GM19035 (cell line): ENCODE measurements at regions not wholly inside any gene's neighbourhood (a gene's known extent, or its start where the extent isn't known, plus 50 kb on each side); places are given as distances from the start of the nearest gene placed in this dataset.
A peak's percentile ranks its signal among the peaks of the same experiment; 100 is the strongest.
"Not testable (repeated sequence)": the region's sequence is repeated elsewhere in the genome, so short reads cannot be mapped to it uniquely, and the experiment has no call there.

Source experiments
- ATAC-seq: cut with Tn5 transposase; IDR thresholded peaks from one replicate; pipeline ENCODE4 v1.9.1; 2021; ENCODE audit not compliant: unreplicated experiment

- no peak for ATAC-seq
Observed at GRCh38 chr2:7621018-7621814, 704.0 kb downstream of the RNF144A start.

DNA sequence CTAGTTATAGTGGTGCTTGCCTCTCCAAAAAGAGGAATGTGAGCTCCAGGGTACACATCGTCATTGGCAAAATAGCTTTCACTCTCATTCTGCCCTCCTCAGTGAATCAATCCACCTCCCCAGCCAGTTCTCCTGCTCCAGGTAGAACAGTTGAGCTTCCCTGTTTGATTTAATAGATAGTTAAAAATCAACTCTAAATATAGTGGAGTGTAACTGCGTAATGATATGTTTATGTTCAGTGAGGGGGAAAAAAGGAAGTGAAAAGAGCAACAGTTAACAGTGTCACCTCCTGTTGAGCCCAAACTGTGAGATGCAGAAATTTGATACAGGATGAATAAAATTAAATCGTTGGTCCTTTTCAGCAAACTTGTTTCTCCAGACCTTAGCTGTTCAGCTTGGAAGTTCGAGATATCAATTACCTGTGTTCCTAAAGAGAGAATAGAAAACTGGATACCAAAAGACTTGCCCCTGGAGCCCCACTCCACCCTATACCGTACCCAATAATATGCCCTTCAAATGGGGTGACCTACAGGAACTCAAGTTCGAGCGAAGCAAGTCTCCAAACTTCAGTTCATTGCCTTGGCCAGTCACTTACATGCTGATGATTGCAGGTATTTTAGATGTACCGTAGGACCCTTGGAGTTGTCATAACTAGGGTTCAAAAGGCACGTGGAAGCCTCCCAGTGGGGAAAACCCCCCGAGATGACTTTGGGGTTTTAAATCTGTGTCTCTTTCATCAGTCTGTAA lies 708.4 kb downstream of the RNF144A start:
- ATAC-seq = no peak

DNA sequence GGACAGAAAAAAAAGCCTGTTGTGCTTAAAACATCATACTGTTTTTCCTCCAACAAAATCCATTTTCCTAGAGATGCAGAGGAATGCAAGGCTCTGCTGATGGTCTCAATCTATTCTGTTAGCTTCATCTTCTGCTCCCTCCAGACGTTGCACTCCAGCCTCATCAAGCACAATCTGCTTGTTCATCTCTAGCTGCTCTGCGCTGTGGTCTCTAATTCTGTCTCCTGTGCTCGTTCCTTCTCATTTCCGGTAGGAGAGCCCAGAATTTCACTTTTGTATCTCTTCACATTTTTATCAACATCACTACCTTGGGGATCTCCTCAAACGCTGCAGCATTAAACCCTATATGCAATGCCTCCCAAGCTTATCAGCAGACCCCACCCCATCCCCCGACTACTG lies 708.9 kb downstream of the RNF144A start:
- ATAC-seq = no peak

DNA sequence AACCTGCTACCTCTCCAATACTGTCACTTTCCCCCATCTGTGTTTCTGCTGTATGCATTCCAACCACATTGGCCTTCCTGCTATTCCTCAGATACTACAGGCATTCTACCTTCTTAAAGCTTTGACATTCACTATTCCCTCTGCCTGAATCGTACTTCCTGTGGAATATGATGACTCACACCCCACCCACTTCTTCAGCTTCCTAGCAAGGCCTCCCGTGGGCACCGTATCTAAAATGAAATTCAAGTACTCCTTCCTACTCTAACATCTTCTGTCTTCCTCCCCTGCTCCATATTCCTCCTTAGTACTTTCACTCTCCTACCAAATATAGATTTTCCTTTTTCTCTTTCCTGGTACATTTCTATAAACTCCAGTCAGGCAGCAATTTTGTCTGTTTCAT lies 710.4 kb downstream of the RNF144A start:
- ATAC-seq = no peak

DNA sequence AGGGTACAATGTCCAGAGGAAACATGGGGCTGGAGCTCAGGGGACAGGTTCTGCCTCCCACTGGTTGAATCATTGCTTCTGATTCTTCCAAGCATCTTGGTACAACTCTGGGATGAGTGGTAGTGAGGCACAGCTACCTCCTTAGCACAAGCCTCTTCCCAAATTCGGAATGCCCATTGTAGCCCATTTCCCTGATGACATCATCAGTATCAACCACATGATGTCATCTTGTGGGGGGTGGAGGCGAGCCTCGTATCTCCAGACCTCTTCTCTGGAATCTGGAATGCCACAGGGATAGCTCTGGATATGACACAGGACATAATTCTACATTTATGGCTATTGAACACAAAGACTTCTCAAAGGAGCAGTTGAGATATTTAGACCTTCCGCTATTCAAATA lies 715.2 kb downstream of the RNF144A start:
- no peak for ATAC-seq

DNA sequence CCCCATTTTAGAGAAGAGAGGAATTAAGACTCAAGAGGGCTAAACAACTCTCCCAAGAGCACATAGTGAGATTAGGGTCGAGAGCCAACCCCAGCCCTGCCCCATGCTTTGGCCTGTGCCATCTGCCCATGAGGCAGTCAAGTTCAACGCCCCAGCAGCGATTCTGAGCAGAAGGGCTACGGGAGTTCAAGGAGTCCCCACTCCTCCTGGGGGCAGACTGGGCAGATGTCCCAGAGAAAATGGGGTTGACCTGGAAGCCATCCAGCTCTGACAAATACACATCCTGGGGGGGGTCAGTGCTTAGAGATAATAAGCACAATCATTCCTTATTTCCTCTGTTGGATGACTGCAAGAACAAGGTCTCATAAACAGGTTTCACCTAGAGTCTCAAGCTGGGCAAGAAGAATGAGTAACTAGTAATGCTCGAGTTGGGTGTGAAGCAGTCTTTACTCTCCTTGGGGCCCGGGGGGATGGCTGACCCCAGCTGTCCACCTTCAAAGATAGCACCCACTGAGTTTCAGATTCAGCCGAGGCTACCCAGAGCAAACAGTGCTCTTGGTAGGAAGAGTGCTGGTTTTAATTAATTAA lies 716.4 kb downstream of the RNF144A start:
- ATAC-seq = no peak

GRCh38 chr2:7634409-7634808 lies 717.2 kb downstream of the RNF144A start:
- no peak for ATAC-seq

DNA sequence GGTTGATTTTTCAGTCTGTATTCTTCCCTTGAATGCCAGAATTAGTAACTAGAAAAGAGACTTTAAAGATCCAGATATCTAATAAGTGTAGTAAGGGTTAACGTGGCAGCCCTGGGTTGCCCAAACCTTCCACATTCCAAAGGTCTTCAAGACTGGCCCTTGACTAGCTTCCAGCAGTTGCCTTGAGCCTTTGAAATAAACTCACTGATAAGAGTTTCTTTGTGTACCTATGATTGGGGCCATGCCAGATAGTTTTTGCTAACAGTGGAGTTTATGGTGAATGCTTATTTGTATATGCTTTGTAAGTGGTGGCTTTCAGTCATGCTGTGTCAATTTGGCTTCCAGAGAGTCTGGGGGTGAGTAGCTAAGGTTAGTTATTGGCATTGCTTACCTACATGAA lies 722.3 kb downstream of the RNF144A start:
- no peak for ATAC-seq

DNA sequence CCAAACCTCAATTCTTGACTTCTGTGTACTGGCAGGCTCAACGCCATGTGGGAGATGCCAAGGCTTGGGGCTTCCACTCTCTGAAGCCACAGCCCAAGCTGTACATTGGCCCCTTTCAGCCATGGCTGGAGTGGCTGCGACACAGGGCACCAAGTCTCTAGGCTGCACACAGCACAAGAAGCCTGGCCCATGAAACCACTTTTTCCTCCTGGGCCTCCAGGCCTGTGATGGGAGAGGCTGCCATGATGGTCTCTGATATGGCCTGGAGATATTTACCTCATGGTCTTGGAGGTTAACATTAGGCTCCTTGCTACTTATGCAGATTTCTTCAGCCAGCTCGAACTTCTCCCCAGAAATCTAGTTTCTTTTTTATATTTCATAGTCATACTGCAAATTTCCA lies 724.1 kb downstream of the RNF144A start:
- not testable (repeated sequence) for ATAC-seq

DNA sequence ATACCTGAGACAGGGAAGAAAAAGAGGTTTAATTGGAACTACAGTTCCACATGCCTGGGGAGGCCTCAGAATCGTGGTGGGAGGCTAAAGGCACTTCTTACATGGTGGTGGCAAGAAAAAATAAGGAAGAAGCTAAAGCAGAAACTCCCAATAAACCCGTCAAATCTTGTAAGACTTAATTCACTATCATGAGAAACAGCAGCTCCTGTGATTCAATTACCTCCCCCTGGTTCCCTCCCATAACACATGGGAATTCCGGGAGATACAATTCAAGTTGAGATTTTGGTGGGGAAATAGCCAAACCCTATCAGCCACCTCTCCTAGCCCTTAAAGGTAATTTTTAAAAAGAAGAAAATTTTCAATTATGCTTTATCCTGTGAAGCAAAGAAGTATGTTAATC lies 728.8 kb downstream of the RNF144A start:
- no peak for ATAC-seq

- no peak for ATAC-seq
Observed at GRCh38 chr2:7646661-7647060, 729.4 kb downstream of the RNF144A start.

GRCh38 chr2:7648221-7648795 lies 731.1 kb downstream of the RNF144A start:
- no peak for ATAC-seq

DNA sequence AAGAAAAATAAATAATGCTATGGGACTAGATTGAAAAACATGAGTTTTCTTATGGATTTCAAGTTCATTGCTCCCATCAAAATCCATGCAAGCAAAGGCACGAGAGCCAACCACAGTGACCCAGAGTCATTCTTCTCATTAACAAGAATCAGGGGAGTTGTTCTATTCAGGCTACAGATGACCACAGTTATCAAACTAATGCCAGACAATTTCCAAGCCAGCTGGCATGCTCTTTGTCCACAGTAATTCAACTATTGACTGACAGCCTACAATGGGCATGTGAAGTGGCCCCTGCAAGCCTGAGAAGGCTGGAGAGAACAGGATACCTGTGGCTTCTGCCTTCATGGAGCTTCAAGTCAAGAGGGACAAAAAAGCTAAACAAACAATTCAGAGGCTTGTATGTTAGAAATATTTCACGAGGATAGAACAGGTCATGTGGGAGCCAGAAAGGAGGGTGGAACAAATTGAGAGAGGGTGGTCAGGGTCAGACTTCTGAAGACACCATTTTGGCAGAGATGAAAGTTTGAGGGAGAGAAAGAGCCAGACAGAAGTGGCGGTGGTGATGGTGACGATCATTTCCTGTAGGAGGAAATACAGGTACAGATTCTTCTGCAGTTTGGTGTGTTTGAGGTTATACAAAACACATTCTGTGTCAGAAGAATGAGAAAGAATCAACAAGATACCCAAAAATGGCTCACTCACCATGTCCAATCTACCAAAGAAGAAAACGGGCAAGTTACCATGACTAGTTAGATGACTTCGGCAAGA lies 732.4 kb downstream of the RNF144A start:
- ATAC-seq = no peak

- ATAC-seq = no peak
Observed at GRCh38 chr2:7653617-7654016, 736.4 kb downstream of the RNF144A start.

DNA sequence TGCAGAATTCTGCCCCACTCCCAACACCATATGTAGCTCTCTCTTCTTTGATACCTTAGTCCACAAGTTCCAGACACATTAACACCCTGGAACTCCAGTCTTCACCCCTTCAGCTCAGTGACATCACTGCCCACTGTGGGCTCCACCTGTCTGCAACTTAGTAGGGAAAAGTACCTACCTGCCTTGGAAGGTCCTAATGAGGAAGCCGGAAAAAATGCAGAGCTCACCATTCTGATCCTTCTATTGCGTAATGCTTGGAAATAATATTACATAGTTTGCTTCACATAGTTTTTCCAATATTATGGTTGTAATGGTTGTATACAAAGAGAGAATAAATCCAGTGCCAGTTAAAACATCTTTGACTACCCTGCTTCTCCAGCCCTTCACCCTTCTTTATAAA lies 738.4 kb downstream of the RNF144A start:
- ATAC-seq = no peak

DNA sequence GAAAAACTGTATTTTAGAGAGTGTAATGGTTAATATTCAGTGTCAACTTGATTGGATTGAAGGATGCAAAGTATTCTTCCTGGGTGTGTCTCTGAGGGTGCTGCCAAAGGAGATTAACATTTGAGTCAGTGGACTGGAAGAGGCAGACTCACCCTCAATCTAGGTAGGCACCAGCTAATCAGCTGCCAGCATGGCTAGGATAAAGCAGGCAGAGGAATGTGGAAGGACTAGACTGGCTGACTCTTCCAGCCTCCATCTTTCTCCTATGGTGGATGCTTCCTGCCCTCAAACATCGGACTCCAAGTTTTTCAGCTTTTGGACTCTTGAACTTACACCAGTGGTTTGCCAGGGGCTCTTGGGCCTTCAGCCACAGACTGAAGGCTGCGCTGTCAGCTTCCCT lies 740.3 kb downstream of the RNF144A start:
- ATAC-seq = not testable (repeated sequence)

- no peak for ATAC-seq
Observed at GRCh38 chr2:7658486-7658885, 741.3 kb downstream of the RNF144A start.

- no peak for ATAC-seq
Observed at GRCh38 chr2:7660816-7661215, 743.6 kb downstream of the RNF144A start.

- ATAC-seq = no peak
Observed at GRCh38 chr2:7661502-7661901, 744.3 kb downstream of the RNF144A start.

GRCh38 chr2:7665880-7666279 lies 748.7 kb downstream of the RNF144A start:
- ATAC-seq = peak; percentile 59
